GM19035 (cell line): ENCODE measurements at regions not wholly inside any gene's neighbourhood (a gene's known extent, or its start where the extent isn't known, plus 50 kb on each side); places are given as distances from the start of the nearest gene placed in this dataset.

Source experiments
- ATAC-seq: cut with Tn5 transposase; IDR thresholded peaks from one replicate; pipeline ENCODE4 v1.9.1; 2021; ENCODE audit not compliant: unreplicated experiment

DNA sequence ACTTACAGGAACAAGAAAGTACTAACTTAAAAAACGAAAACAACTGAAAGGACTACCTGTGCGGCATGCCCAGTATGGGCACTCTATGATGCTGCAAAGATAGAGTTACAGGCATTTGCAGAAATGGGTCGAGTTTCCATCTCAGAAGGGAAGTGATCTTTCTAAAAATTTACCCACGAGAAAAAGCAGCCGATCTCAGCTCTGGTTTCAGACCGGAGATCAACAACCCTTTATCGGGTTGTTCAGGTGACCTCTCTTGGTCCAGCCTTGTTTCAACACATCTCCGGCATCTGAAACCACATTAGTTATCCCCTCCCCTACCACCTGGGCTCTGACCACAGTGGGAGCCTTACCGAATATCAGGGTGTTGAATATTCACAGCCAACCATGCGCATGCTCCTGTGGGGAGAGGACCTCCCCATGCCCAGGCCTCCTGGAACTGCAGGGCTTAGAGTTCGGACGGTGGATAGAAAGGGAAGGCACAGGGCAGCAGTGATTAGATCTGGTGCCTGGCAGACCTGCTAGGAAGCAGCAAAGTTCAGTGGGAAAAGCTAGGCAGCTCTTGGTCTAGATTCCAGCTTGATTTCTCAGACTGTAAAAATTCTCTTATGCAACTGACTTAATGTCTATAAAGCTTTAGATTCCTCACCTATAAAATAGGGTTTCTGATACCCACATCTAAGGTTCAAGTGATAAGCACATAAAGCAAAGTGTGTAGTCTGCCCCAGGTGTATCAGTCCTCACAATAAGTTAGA is 906.0 kb downstream of the VRK1 start:
- no peak for ATAC-seq

DNA sequence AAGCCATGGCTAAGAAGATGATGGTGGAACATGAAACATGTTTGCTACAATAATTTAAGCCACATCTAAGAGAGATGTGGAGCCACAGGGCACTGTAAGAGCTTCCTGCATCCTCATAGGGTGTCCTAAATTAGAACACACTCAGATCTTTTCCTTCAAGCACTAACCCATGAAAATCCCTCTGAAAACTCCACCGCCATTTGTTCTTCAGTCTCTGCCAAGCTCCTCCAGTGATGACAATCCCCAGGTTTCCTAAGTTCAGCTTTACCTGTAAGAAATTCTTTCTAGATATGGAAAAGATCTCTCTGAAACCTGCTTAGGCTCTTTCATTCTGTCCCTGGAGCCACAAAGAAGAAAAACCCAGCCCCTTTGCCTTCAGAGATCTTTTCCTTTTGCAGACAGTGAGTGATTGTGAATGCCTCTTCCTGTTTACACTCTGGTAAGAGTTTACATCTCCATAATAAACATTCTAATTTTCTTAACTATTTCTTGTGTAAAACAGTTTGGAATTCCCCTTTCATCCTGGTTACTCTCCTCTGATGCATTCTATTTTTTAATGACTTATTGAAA is 907.2 kb downstream of the VRK1 start:
- no peak for ATAC-seq

DNA sequence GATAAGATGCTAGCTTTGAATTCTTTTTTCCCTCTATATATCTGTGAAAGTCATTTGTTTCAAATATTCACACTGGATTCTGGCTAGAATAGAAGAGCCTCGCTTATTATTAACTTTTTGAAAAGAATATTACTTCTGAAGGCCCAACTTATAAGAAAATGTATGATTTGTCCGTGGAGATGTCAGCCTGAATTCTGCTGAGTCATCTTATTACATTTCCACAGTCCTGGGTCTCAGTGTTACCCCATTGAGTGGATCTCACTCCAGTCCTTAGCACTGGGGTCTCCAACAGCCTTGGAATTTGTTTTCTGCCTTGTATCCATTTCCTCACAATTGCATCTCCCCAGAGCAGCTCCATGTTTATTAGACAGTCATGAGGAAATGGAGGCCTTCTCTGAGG is 907.9 kb downstream of the VRK1 start:
- ATAC-seq: no peak

DNA sequence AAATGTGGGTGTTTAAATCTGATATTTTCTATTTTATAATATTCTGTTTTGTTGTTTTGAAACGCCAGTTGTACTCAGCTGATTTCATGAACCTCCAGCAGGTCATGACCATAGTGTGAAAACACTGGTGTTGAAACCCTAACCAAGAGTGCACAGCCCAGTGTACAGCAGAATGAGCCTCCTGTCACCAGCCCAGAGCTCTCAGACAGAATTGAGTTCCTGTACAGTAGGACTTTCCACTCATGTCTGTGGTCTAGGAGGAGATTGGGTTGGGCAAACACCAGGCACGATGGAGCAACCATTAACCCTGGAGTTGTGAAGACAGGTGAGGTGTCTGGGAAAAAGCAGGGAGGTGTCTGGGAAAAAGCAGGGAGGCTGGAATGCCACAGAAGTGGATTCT is 908.8 kb downstream of the VRK1 start:
- ATAC-seq: no peak

DNA sequence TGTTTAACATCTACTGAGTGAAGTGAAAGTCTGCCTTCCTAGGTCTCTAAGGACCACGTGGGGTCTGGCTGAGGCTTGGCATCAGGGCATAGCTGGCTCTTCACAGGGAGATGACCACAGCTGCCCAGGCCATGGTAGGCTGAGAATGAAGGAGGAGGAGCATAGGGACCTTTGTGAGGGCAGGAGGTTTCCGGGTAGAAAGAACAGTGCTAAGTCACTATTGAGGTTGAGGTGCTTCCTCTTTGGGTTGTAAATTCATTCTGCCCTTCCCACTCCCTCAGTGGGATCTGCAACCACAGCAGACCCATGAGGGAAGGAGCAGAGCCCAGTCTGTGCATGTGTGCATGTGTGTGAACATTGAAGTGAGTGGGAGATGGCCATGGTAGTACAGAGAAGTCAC is 909.6 kb downstream of the VRK1 start:
- no peak for ATAC-seq

DNA sequence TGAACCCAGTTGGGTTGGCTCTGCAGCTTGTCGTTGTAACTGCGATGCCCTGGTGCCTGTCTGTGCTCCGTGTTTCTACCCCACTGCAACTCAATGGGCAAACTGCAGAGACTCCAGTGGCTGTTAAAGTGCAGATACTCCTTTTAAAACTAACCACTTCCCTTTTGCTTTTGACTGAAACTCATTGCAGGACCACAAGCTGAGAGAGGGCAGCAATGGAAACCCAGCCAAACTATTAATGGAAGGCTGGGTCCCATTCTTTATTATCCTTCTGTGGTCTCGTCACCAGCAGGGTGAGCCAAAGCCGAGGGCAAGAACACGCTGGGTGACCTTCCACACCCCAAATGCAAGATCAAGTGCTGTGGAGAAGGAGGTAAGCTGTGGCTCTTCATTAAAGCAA is 910.4 kb downstream of the VRK1 start:
- ATAC-seq: no peak

DNA sequence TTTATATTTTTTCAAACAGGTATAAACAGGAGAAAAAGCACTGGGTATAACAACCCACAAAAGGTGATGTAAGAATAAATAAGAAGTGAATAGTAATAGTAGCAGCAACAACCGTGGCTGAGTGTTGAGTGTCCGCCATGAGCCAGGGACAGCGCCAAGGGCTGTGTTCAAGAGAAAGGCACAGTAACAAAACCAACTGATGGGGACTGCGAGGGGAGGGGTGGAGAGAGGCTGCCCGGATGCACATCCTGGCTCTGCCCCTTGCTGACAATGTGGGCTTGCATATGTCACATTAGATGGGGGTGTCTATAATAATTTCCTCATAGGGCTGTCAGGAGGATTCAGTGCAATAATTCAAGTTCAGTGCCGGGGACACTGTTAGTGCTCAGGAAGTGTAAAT is 912.4 kb downstream of the VRK1 start:
- no peak for ATAC-seq

DNA sequence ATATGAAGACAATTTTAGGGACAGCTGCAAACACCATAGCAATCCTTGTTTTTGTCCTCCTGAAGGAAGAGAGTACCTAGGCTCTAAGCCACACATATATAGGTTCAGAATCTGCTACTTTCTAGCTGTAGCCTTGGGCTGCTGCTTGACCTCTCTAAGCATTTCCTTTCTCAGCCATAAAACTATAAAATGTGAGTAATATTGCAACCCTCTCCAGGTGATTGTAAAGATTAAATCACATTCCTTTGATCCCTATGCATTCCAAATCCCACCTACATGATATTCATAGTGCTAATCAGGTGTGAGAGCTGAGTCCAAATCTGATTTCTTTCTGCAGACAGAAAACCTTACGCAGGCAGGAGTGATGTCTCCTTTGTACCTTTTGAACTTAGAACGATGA is 913.5 kb downstream of the VRK1 start:
- ATAC-seq: no peak

DNA sequence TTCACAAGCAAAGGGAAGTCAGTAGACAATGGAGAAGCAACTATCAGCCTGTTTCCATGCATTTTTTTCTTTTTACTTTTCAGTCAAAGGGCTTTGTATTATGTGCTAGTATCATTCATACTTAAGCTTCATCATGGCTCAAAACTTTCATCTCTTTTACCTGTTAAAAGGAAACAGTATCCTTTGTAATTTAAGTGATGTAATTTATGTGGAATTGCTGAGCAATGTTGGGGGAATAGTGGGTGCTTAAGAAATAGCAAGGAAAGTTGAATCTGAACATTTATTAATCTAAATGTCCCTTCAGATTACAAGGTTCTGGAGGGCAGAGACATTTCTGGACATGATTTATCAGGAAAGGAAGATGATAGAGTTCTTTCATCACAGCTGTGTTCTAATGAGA is 915.3 kb downstream of the VRK1 start:
- ATAC-seq: no peak

DNA sequence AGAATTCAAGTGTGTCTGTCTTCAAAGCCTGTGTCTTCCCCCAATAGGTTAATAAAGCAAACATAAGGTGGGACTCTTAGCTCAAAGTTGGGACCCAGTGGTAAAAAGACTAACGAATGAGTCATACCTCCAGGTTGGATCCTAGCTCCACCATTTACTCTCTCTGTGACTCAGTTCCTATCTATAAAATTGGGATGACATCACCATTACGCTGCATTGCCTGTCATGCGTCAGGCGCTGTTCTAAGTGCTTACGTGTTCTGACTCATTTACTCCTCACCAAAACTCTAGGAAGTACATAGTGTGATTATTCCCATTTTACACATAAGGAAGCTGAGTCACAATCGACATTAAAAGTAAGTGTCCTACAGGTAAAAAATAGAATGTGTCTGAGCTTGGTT is 915.8 kb downstream of the VRK1 start:
- no peak for ATAC-seq

DNA sequence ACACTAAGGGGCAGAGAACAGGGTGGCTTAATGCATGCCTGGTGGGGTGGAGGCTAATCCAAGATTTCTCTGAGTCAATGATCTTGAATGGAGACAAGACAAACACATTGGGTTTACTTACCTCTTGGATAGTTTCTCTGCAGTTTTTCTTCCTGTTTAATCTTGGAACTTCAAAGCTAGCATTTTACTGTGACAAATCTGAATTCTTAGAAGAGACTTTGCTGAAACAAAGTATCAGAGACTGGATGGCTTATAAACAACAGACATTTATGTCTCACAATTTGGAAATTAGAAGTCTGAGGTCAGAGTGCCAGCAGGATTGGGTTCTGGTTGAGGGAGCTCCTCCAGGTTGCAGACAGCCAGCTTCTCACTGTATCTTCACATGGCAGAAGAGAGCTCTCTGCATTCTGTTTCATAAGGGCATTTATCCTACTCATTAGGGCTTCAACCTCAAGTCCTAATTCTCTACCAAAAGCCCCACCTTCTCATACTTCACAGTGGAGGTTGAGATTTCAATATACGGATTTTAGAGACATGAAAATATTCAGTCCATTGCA is 921.8 kb downstream of the VRK1 start:
- no peak for ATAC-seq

DNA sequence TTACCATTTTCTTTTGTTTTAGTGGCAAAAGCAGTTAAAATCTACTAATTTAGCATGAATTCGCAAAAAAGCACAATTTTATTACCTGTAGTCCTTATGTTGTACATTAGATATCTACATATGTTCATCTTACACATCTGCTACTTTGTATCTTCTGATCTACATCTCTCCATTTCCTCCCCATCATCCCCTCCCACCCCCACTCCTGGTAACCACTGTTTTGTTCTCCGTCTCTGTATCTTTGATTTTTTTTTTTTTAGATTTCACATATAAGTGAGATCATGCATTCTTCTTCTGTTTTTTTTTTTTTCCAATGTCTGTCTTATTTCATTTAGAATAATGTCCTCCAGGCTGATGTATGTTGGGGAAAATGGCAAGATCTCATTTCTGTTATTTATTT is 922.7 kb downstream of the VRK1 start:
- ATAC-seq: no peak

DNA sequence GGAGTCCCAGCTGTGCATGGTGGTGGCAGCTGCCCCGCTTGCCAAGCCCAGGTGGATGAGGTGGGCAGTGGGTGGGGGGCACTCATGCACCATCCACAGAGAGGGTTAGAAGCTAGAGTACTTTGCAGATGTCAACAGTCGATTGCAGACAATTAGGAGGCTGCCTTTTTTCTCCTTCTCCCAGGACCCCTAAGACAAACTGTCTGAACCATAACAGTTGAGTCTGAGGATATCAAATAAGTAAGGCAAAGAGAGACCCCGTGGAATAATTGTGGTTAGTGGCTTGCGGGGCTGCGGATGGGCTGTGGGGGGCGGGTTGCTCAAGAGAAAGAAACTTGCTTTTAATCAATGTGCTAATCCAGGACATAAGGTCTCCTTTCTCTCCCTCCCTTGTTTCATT is 926.2 kb downstream of the VRK1 start:
- ATAC-seq: no peak

DNA sequence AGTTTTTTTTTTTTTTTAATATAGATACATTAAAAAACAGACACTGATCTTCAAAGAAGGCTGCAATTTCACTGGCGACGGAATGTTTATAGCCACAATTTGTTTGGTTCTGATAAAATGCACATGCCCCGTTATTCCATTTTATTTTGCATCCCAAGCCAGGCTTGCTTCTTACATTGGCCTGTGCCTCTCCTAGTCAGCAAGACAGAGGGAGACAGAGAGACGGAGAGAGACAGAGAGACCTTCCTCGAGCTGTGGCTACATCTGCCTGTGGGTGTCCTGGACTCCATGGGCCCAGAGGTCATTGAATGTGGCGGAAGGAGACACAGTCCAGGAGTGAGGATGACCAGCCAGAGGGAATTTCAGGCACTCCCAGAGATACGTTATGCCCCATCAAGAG is 926.6 kb downstream of the VRK1 start:
- no peak for ATAC-seq

DNA sequence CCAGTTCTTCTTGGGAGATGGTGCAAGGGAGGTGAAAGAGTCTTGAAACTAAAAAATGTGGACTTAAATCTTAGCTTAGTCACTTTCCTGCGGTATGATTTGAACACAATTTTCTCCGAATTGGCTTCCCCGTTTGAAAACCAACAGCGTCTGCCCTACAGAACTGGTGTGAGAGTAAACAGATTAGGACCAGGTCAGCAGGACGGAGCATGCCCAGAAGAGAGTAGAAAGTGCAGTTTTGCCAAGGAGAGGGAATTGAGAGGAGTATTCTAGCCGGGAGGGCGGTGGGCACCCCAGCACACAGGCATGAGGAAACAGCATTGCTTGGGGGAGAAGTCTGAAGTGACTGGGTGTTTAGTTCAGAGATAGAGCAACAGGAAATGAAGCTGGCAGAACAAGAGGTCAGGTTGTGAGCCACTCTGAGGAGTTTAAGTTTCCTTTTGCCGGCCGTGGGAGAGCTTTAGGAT is 927.1 kb downstream of the VRK1 start:
- no peak for ATAC-seq

DNA sequence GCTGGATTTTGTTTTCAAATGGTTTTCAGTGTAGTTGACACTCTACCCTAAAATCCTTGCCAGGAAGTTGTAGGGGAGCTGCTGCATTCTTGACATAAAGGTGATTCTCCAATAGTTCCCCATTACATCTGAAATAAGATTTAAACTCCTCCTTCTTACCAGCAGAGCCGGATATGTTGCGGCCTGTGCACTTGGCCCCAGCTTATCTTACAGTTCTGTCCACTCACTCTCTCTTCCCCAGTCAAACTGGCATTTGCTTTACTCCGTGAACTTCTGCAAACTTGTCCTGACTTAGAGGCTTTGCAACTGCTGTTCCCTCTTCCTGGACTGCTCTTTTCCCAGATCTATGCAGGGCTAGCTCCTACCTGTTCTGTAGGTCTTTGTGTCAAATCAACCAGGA is 929.5 kb downstream of the VRK1 start:
- ATAC-seq: no peak

DNA sequence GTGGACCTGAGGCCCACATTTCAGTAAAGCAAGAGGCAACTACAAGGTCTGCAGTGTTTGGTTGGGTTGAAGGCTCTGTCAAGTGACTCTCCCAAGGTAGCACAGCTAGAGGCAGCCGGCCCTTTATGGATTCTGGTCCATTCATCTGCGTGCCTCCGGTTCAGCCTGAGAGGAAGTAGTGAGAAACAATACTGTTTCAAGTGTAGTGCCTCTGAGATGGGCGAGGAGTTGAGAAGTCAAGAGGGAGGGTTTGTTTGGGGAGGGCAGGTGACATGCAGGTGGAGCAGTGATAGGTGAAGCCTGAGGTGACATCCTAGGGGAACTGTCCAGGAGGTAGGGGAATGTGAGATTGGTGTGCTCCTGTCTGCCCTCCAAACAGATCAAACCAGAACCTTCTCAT is 933.5 kb downstream of the VRK1 start:
- ATAC-seq: no peak

DNA sequence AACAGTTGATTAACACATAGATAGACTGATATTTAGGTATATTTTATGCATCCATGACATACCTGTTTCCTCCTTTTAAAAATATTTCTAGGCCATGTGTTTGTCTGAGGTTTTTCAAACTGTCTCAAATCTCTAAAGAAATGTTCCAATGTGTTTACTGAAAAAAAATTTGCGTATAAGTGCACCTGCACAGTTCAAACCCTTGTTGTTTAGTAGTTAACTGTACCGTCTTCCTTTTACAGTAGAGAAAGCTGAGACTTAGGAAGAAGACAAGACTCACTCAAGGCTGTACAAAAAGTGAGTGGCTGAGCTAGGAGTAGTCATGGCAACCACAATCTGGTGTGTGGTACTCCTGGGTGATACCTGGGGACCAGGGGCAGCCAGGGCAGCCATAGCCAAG is 934.6 kb downstream of the VRK1 start:
- ATAC-seq: no peak

DNA sequence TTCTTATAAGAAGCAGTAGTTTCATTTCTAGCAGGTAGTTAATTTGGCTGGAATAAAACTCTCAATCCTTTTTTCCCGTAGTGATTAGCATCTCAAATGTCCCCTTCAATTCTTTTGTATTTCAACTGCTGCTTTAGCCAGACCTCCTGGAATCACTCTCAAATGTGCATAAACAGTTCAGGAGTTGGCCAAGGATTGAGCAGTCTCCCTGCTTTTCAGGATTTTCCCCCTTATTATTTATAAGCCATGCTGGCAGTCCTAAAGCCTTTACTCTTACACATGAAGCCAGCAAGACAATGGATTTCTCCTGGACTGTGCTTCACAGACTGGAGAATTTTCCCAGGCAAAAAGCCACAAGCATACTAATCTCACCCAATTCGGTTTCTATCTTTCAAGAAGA is 950.1 kb downstream of the VRK1 start:
- ATAC-seq: no peak

DNA sequence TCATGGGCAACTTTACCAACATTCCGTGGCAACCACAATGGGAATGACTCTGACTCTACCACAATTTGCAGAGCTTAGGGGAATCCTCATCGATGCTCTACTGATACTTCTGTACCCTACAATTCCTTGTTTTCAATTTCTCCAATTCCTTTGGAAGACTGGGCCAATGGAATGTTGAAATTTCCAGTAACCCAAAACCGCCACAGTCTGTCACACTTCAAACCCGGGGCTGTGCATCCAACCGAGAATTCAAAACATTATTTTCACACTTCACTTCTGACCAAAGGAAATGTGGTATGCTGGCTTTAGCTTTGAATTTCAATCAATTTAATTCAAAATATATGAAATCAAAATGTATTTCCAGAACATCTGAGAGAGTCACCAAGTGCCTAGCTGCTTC is 951.4 kb downstream of the VRK1 start:
- ATAC-seq: no peak

DNA sequence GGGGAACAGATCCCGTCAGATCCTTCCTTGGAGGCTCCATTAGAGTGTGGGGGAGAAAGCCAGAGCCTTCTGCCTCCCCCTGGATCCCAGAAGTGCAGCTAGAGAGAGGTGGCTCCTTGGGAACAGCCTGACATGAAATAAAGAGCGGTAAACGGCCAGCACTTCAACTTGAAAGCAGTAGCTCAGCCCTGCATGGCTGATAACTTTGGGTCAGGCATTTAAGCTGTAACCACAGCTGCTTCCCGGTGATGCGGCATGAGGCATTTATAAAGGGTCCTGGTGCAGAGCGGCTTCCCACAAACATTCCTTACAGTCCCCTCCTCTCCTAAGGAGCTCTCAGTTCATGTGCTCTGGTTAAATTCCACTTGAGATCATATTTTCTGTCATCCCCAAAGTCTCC is 960.3 kb downstream of the VRK1 start:
- ATAC-seq: no peak

DNA sequence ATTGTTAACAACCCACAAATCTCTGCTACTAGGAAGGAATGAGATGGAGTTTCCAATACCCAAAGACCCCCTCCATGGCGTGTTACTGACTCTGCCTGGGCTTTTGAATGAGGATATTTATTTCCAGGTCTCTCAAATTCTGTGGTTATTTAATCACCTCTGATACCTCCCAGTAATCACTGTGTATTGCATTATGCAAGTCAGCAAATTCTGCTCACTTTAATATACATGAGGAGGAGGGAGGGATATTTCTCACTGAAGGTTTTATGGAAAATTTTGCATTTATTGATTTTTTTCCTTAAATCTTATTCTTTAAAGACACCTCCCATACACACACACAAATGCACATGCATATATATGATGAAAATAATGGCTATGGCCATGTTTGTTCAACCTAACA is 962.9 kb downstream of the VRK1 start:
- no peak for ATAC-seq

DNA sequence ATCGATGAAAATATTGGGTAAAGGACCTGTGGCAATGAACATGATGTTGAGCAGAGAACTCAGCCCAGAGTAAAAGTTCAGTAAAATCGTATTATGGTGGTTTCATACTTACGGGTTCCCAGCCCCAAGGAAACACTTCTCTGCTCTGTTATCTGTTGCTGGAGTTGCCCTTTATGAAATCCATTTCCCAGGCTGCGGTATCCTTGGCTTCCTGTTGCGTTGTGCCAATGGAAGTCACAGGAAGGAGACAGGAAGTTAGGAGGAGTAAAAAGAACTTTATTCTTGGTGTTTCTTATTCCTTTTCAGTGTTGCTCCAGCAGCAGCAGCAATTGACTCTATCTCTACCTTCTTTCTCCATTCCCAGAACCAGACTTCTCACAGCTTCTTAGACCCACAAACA is 965.2 kb downstream of the VRK1 start:
- ATAC-seq: no peak
